IMR-90 (cell line): ENCODE measurements at regions not wholly inside any gene's neighbourhood (a gene's known extent, or its start where the extent isn't known, plus 50 kb on each side); places are given as distances from the start of the nearest gene placed in this dataset.

Experiments
- ATAC-seq: fragments of 200-7000 bp; cut with Tn5 transposase; 2 replicates; pipeline ENCODE4 v1.9.1; 2020; ENCODE audit warnings: low read depth, mild to moderate bottlenecking, moderate library complexity
- BruUV-seq: library from RNA; stranded (reverse); fragments of 400-500 nt; replicated peaks from 2 replicates; lab custom pipeline; 2021; lab: Mats Ljungman, UMichigan
- CTCF ChIA-PET: fragments of 300-600 bp; formaldehyde crosslinking; extraction: SDS; loops from one replicate; lab custom pipeline; 2021; ENCODE audit warnings: antibody characterized with exemption; lab: Yijun Ruan, JAX
- POLR2A ChIA-PET: fragments of 300-600 bp; sonication (Branson Sonifier 250); formaldehyde crosslinking; loops from one replicate; lab custom pipeline; 2022; ENCODE audit warnings: antibody characterized with exemption; ENCODE audit not compliant: unreplicated experiment; lab: Charles Lee
- DNase-seq: peaks from one replicate; pipeline ENCODE4 v3.0.0; 2013
- H2AFZ ChIP-seq: replicated peaks from 2 replicates; pipeline ENCODE3; 2013; ENCODE audit warnings: low read length, mild to moderate bottlenecking; ENCODE audit not compliant: poor library complexity
- H2AK5ac ChIP-seq: 2 replicates; pipeline ENCODE4 v1.6.1; 2013; ENCODE audit warnings: low read depth, low read length, inconsistent platforms
- H2AK9ac ChIP-seq: replicated peaks from 2 replicates; pipeline ENCODE3; 2013; ENCODE audit warnings: mild to moderate bottlenecking, low read depth, low read length, moderate library complexity; ENCODE audit not compliant: poor library complexity
- H2BK120ac ChIP-seq: 2 replicates; pipeline ENCODE4 v1.6.1; 2013; ENCODE audit warnings: low read depth, low read length, inconsistent platforms
- H2BK15ac ChIP-seq: 3 replicates; pipeline ENCODE4 v1.6.1; 2013; ENCODE audit warnings: low read depth, low read length, inconsistent platforms
- H2BK20ac ChIP-seq: 2 replicates; pipeline ENCODE4 v1.6.1; 2013; ENCODE audit warnings: low read depth, mild to moderate bottlenecking, inconsistent platforms, low read length, moderate library complexity
- H2BK5ac ChIP-seq: 2 replicates; pipeline ENCODE4 v1.6.1; 2013; ENCODE audit warnings: mild to moderate bottlenecking, low read depth, low read length, inconsistent platforms; ENCODE audit not compliant: poor library complexity, severe bottlenecking
- H3K14ac ChIP-seq: replicated peaks from 2 replicates; pipeline ENCODE4 v1.6.1; 2013; ENCODE audit warnings: low read depth, low read length, inconsistent platforms
- H3K18ac ChIP-seq: 2 replicates; pipeline ENCODE4 v1.6.1; 2013; ENCODE audit warnings: low read depth, low read length, control low read depth
- H3K23ac ChIP-seq: 2 replicates; pipeline ENCODE4 v1.6.1; 2013; ENCODE audit warnings: low read depth, low read length, inconsistent platforms
- H3K27ac ChIP-seq: 2 replicates; pipeline ENCODE4 v1.5.1; 2013; ENCODE audit warnings: mild to moderate bottlenecking, control low read depth, low read length; ENCODE audit not compliant: insufficient read depth
- H3K27me3 ChIP-seq: 2 replicates; pipeline ENCODE4 v1.6.1; 2013; ENCODE audit warnings: low read length; ENCODE audit not compliant: control insufficient read depth, insufficient read depth
- H3K36me3 ChIP-seq: 2 replicates; pipeline ENCODE4 v1.6.1; 2013; ENCODE audit warnings: low read length, mixed read lengths; ENCODE audit not compliant: control insufficient read depth, insufficient read depth
- H3K4ac ChIP-seq: 2 replicates; pipeline ENCODE4 v1.6.1; 2013; ENCODE audit warnings: low read depth, low read length, inconsistent platforms
- H3K4me1 ChIP-seq: 2 replicates; pipeline ENCODE4 v1.6.1; 2013; ENCODE audit warnings: low read length, mixed read lengths; ENCODE audit not compliant: control insufficient read depth, insufficient read depth
- H3K4me2 ChIP-seq: 2 replicates; pipeline ENCODE4 v1.6.1; 2013; ENCODE audit warnings: low read depth, mild to moderate bottlenecking, control low read depth, low read length, moderate library complexity
- H3K4me3 ChIP-seq: 2 replicates; pipeline ENCODE4 v1.5.1; 2013; ENCODE audit warnings: low read depth, mild to moderate bottlenecking, control low read depth, low read length, moderate library complexity; ENCODE audit not compliant: insufficient read depth
- H3K56ac ChIP-seq: 2 replicates; pipeline ENCODE4 v1.6.1; 2013; ENCODE audit warnings: low read length, inconsistent platforms; ENCODE audit not compliant: insufficient read depth; ENCODE audit errors: extremely low read depth
- H3K79me1 ChIP-seq, 2 experiments: 2 replicates each; pipeline ENCODE4 v1.6.1; 2013; ENCODE audit warnings: low read length in 2 of 2, inconsistent platforms in 1 of 2, low read depth in 1 of 2
- H3K9ac ChIP-seq: 2 replicates; pipeline ENCODE4 v1.6.1; 2013; ENCODE audit warnings: low read depth, low read length, control low read depth
- H3K9me1 ChIP-seq: 2 replicates; pipeline ENCODE4 v1.6.1; 2013; ENCODE audit warnings: low read length, inconsistent platforms; ENCODE audit not compliant: insufficient read depth
- H3K9me3 ChIP-seq: 2 replicates; pipeline ENCODE4 v1.6.1; 2013; ENCODE audit warnings: low read length; ENCODE audit not compliant: control insufficient read depth, insufficient read depth
- H4K20me1 ChIP-seq: 2 replicates; pipeline ENCODE4 v1.6.1; 2013; ENCODE audit warnings: low read length, inconsistent platforms; ENCODE audit not compliant: insufficient read depth
- H4K5ac ChIP-seq: 2 replicates; pipeline ENCODE4 v1.6.1; 2013; ENCODE audit warnings: mild to moderate bottlenecking, low read depth, low read length, control low read depth
- H4K8ac ChIP-seq, 2 experiments: 2 replicates each; pipeline ENCODE4 v1.6.1; 2013; ENCODE audit warnings: low read depth in 2 of 2, low read length in 2 of 2, control low read depth in 1 of 2, inconsistent platforms in 1 of 2
- H4K91ac ChIP-seq: 2 replicates; pipeline ENCODE4 v1.6.1; 2013; ENCODE audit warnings: low read depth, low read length, inconsistent platforms; ENCODE audit not compliant: insufficient read depth
- WGBS, 2 experiments: methylation state at CpG; one replicate each; pipeline versions ENCODE4 v1.1.5 to v1.1.7; 2013; ENCODE audit warnings: missing lambda C conversion rate in 2 of 2; ENCODE audit not compliant: insufficient read length in 1 of 2; ENCODE audit errors: extremely low coverage in 2 of 2; 5-methylcytosine and 5-hydroxymethylcytosine counted together
- dilution Hi-C: fragments of 300-500 bp; cut with HindIII; formaldehyde crosslinking; loops from one replicate; pipeline ENCODE4 v1.14.3; 2018; ENCODE audit warnings: low sequenced_read_pairs; ENCODE audit not compliant: unreplicated experiment
- in situ Hi-C: fragments of 300-500 bp; cut with MboI; formaldehyde crosslinking; loops from 3 replicates; pipeline ENCODE4 v1.14.3; 2019; ENCODE audit warnings: low sequenced_read_pairs, inconsistent platforms, mixed read lengths
- intact Hi-C: fragments of 100-400 bp; cut with micrococcal nuclease; formaldehyde crosslinking; loops from 2 replicates; pipeline ENCODE4 v1.10.0; 2022
- TF ChIP-seq, protein P1 (sequence below): fragments of 150-350 bp; IDR thresholded peaks from 2 replicates; pipeline ENCODE4 v1.6.1; 2017; ENCODE audit warnings: mild to moderate bottlenecking, antibody characterized with exemption, low read length, low read depth

GRCh38 chr2:166381-166780 is 97.5 kb downstream of the SH3YL1 start:
- TF ChIP-seq, protein P1, sequence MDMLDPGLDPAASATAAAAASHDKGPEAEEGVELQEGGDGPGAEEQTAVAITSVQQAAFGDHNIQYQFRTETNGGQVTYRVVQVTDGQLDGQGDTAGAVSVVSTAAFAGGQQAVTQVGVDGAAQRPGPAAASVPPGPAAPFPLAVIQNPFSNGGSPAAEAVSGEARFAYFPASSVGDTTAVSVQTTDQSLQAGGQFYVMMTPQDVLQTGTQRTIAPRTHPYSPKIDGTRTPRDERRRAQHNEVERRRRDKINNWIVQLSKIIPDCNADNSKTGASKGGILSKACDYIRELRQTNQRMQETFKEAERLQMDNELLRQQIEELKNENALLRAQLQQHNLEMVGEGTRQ, result no peak
- H3K4me1 ChIP-seq, result no peaks in the 10 kb centered on the region
- no peak overlapping the region for H2BK15ac ChIP-seq
- H3K27me3 ChIP-seq, result no peaks in the 10 kb centered on the region
- H2AK9ac ChIP-seq, result no peak overlapping the region
- no peak overlapping the region for H2BK120ac ChIP-seq
- H3K36me3 ChIP-seq, result no peaks in the 10 kb centered on the region
- no peaks in the 10 kb centered on the region for H3K9me1 ChIP-seq
- no peak overlapping the region for H2AFZ ChIP-seq
- dilution Hi-C loops, result no loop called here
- no TSS peak for BruUV-seq
- H2AK5ac ChIP-seq, result no peak overlapping the region
- no peak overlapping the region for H3K14ac ChIP-seq
- no peak overlapping the region for H3K27ac ChIP-seq
- in situ Hi-C loops, result no loop called here
- no peak overlapping the region for H3K23ac ChIP-seq
- no peak overlapping the region for H3K4ac ChIP-seq
- DNase-seq (no peak), ATAC-seq (no peak)
- intact Hi-C loops, result no loop called here
- H3K79me1 ChIP-seq, result no peaks in the 10 kb centered on the region
- no peak overlapping the region for H3K56ac ChIP-seq
- H4K20me1 ChIP-seq, result no peaks in the 10 kb centered on the region
- H4K8ac ChIP-seq, result no peak overlapping the region
- H3K9me3 ChIP-seq, result peaks cover 16% of the 10 kb centered on the region
- H3K9ac ChIP-seq, result no peak overlapping the region
- H4K91ac ChIP-seq, result no peak overlapping the region
- CTCF ChIA-PET, result interaction anchor here (0.6 kb wide), 1 partner anchor 22 kb away, joined by 3 read pairs; no protein-coding TSS in a partner anchor
- no peak overlapping the region for H3K18ac ChIP-seq
- POLR2A ChIA-PET, result no interaction called here
- no CpG with 5 or more reads among the region's 10 CpGs for WGBS, 2 experiments
- no peak overlapping the region for H3K4me2 ChIP-seq
- H4K5ac ChIP-seq, result no peak overlapping the region
- H3K4me3 ChIP-seq, result no peak overlapping the region
- no peak overlapping the region for H2BK20ac ChIP-seq
- H2BK5ac ChIP-seq, result no peak overlapping the region
